Mucosa of stomach (tissue), 1 donor: ENCODE measurements at regions not wholly inside any gene's neighbourhood (a gene's known extent, or its start where the extent isn't known, plus 50 kb on each side); places are given as distances from the start of the nearest gene placed in this dataset.

Experiments used
- H3K27me3 ChIP-seq: one replicate; pipeline ENCODE4 v1.7.0; 2013; ENCODE audit warnings: mild to moderate bottlenecking, low read length; ENCODE audit not compliant: control insufficient read depth, insufficient read depth
- H3K36me3 ChIP-seq: one replicate; pipeline ENCODE4 v1.7.0; 2013; ENCODE audit warnings: low read length; ENCODE audit not compliant: control insufficient read depth, insufficient read depth
- H3K4me1 ChIP-seq: one replicate; pipeline ENCODE4 v1.7.0; 2013; ENCODE audit warnings: mild to moderate bottlenecking, low read length; ENCODE audit not compliant: control insufficient read depth, insufficient read depth
- H3K4me3 ChIP-seq: one replicate; pipeline ENCODE4 v1.7.0; 2013; ENCODE audit warnings: low read length
- H3K9ac ChIP-seq: one replicate; pipeline ENCODE4 v1.7.0; 2013; ENCODE audit warnings: mild to moderate bottlenecking, low read length, moderate library complexity
- H3K9me3 ChIP-seq: one replicate; pipeline ENCODE4 v1.7.0; 2013; ENCODE audit warnings: mild to moderate bottlenecking, low read length, moderate library complexity; ENCODE audit not compliant: control insufficient read depth
- donor health status: Pancreatic carcinoma.

DNA sequence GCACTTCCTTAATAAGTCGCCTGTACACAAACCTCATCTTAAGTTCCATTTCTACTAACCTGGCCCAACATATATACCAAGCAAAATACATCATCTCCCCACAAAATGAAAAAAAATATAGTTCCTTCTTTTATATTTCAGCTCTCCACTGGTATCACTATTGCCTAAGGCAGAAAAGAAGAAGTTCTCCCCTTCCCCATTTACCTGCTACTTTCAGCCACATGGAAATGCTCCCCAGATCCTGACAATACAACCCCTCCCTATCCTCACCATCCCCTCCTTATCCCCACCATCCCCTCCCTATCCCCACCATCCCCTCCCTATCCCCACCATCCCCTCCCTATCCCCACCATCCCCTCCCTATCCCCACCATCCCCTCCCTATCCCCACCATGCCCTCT is 175.7 kb downstream of the LINC00237 start:
- H3K4me3 ChIP-seq = no peak overlapping the region
- H3K27me3 ChIP-seq = no peaks in the 10 kb centered on the region
- H3K36me3 ChIP-seq = no peaks in the 10 kb centered on the region
- H3K9ac ChIP-seq = no peak overlapping the region
- no peaks in the 10 kb centered on the region for H3K4me1 ChIP-seq
- H3K9me3 ChIP-seq = no peaks in the 10 kb centered on the region

DNA sequence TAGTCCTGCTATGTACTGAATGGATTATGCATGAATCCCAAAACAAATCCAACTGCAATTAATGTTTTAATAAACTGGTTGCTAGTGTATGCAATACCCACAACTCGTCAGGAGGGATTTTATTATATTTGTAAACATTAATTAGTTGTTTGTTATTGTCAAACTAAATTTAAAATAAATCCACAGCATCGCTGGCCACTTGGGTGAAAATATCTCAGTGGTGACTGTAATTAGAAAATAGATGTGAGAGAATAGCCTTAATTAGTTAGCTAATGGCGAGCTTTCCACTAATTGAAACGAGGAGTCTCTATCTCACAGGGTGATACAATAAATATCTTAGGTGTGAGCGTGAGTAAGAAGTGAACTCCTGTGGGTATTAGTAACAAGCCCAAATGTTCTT is 176.8 kb downstream of the LINC00237 start:
- no peaks in the 10 kb centered on the region for H3K9me3 ChIP-seq
- no peaks in the 10 kb centered on the region for H3K4me1 ChIP-seq
- no peak overlapping the region for H3K9ac ChIP-seq
- H3K4me3 ChIP-seq = no peak overlapping the region
- H3K36me3 ChIP-seq = no peaks in the 10 kb centered on the region
- H3K27me3 ChIP-seq = no peaks in the 10 kb centered on the region

DNA sequence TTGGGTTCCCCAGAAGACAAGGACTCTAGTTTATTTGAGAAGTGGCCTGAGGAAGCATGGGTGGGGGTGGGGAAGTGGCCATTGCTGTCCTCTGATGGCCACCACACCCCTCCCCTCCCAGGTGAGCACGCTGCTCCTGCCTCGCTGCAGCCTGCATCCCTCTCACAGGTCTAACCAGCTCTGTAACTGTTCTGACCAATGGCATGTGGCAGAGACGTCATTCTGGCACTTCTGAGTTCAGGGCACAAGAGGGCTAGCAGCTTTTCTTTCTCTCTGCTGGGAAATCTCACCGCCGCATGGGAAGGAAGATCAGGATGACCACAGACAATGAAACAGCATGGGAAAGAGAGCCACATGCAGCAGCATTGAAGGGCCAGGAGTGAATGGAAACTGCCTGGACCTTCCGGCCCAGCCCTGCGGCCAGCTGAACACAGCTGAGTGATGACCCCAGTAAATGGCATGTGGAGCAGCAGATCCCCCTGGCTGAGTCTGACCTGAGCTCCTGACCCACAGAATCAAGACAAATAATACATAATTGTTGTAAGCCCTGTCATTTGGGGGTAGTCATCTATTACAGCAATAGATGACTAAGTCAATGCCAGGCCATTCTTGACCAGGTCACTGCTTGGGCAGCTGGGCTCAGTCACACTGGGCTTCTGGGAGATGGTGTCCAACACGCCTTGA is 179.8 kb downstream of the LINC00237 start:
- no peaks in the 10 kb centered on the region for H3K4me1 ChIP-seq

DNA sequence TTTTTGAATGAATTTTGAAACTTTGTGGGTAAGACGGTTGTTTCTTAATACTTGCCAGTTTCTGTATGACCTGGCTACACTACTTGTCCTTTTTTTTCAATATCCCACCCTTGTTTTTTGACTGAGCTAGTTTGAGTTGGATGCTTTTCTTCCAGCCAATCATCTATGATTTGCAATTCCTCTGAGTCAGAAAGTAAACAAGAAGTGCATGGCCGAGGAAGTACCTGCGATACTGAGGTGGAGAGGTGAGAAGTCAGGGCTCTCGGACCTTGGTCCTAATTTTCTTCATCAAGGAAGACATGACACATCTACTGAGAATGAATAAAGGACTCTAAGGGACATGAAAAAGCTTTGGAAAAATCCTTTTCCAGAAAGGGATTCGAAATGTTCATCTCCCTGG is 185.7 kb downstream of the LINC00237 start:
- no peaks in the 10 kb centered on the region for H3K36me3 ChIP-seq
- no peak overlapping the region for H3K9ac ChIP-seq

More for the DNA sequence above, 179.8 kb downstream of the LINC00237 start:
- Histone ChIP-seq H3K9ac (no peak overlapping the region), H3K4me3 (no peak overlapping the region), H3K9me3 (no peaks in the 10 kb centered on the region), H3K36me3 (no peaks in the 10 kb centered on the region), H3K27me3 (no peaks in the 10 kb centered on the region)

DNA sequence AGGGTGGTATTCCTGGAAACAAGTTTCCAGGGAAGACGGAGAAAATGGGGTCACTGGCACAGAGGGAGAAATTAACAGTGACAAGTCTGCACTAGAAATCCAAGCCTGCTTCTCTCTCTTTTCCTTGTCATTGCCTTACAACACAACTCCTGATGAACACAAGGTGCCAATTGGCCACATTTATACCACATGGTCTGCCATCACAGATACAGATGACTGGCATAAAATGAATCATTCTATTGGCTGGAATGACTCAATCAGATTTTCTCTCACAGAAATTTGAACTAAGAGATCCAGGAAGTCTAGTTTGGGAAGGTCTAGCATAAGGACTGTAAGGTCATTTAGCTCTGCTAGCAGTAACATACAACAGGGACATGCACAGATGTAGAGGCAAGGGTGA is 190.3 kb downstream of the LINC00237 start:
- H3K4me3 ChIP-seq = no peak overlapping the region
- no peak overlapping the region for H3K9ac ChIP-seq
- H3K27me3 ChIP-seq = no peaks in the 10 kb centered on the region
- H3K4me1 ChIP-seq = no peaks in the 10 kb centered on the region
- no peaks in the 10 kb centered on the region for H3K9me3 ChIP-seq
- no peaks in the 10 kb centered on the region for H3K36me3 ChIP-seq

More for the DNA sequence above, 185.7 kb downstream of the LINC00237 start:
- Histone ChIP-seq H3K27me3 (no peaks in the 10 kb centered on the region), H3K4me1 (no peaks in the 10 kb centered on the region), H3K9me3 (no peaks in the 10 kb centered on the region), H3K4me3 (no peak overlapping the region)

DNA sequence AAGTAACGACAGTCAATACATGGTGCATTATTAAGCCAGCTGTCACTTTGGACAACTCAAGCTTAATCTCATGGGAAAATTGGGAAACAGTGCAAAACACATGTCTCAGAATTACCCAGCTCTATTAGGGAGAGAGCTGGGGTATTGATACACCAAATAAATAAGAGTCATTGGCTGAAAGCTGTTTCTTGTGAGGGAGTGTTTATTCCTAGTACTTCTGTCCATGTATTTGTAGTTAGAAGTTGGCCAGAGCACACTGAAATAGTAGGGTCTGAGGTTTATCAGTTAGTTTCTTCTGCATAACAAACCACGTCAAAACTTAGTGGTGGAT is 192.0 kb upstream of the RALGAPA2 start:
- no peaks in the 10 kb centered on the region for H3K9me3 ChIP-seq
- H3K36me3 ChIP-seq = no peaks in the 10 kb centered on the region
- H3K4me1 ChIP-seq = no peaks in the 10 kb centered on the region
- H3K9ac ChIP-seq = no peak overlapping the region
- no peak overlapping the region for H3K4me3 ChIP-seq
- H3K27me3 ChIP-seq = no peaks in the 10 kb centered on the region

DNA sequence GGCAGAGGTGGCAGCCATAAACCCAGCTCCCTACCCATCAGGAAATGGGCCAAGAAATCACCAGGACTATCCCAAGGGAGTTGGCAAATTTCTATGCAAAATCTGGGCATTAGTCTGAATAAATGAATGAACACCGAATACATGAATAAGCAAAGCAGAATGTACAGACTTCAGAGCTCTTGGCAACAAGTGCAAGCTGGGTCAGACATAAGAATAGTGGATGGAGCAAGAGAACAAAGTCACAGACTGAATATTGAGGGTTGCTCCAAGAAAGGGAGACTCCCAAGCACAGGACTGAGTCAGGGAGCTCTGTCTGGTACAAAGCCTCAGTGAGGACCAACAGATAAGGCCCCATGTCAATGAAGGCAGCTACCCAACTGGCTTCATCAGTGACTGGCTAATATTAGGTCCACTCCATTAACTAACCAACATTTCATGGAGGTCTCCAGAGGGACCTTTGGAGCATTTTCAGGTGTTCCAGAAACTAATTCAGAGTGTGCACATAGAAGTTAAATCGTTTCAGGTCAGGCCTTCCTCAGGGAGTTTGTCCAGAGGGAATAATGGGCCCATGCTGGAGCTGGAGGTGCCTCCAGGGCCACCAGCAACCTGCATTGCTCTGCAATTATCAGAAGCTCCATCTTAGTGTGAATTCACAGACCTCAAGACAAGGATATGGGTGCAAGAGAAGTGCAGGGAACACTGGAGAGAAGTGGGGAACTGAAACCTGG is 191.5 kb upstream of the RALGAPA2 start:
- Histone ChIP-seq H3K9ac (no peak overlapping the region), H3K4me1 (no peaks in the 10 kb centered on the region)

DNA sequence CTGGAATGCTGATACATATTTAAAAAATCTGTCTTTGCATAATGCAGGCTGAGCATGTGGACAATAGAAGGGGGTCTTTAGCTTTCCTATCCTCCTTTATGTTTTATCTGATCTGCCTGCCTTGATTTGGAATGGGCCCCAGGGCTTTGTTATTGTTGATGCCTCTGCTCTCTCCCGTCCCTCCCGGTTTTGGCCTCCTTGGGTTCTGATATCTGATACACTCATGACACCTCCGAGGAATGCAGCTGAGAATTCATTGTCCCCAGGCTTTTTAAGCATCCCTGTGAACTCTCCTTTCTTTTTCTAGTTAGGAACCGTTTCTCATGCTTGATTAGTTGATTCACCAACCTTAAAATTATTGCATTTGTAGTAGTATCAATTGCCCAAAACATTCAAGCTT is 185.5 kb upstream of the RALGAPA2 start:
- no peak overlapping the region for H3K4me3 ChIP-seq
- no peaks in the 10 kb centered on the region for H3K9me3 ChIP-seq
- no peaks in the 10 kb centered on the region for H3K36me3 ChIP-seq
- H3K9ac ChIP-seq = no peak overlapping the region
- H3K27me3 ChIP-seq = no peaks in the 10 kb centered on the region
- H3K4me1 ChIP-seq = no peaks in the 10 kb centered on the region

More for the DNA sequence above, 191.5 kb upstream of the RALGAPA2 start:
- no peaks in the 10 kb centered on the region for H3K36me3 ChIP-seq
- H3K4me3 ChIP-seq = no peak overlapping the region
- no peaks in the 10 kb centered on the region for H3K9me3 ChIP-seq
- no peaks in the 10 kb centered on the region for H3K27me3 ChIP-seq

DNA sequence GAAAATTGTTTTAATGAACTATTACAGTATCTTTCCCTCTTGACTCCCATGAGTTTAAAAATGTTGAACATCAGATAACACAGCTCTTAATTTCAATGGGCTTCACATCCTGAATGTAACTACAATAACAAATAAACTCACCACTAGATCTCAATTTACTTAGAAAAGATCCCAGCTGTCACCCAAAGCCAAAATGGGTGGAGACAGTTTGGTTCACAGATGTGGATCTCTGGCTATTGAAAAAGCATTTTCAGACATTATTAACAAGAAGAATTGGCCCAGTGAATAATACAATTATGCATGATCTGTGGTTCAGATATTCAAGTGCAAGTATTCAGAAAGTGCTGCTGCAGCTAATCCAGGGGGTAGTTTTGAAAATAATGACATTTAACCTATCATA is 184.7 kb upstream of the RALGAPA2 start:
- H3K4me3 ChIP-seq = no peak overlapping the region
- H3K9me3 ChIP-seq = no peaks in the 10 kb centered on the region
- H3K27me3 ChIP-seq = no peaks in the 10 kb centered on the region
- H3K9ac ChIP-seq = no peak overlapping the region
- no peaks in the 10 kb centered on the region for H3K36me3 ChIP-seq
- H3K4me1 ChIP-seq = no peaks in the 10 kb centered on the region

DNA sequence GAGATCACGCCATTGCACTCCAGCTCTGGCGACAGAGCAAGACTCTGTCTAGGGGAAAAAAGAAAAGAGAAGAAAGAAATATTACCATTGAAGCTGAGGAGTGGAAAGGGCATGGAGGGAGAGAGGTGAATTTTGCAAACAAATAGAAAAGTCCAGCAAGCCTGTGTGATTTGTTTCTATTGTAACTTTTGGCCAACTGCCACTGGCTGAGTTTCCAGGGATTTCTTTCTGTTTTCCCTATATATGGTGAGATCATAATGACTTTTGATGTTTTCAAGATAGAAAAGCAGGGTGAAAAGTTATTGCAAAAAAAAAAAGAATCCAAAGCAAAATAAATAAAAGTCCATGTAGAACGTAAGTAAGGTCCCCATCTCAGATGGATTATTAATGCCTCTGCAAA is 184.2 kb upstream of the RALGAPA2 start:
- no peaks in the 10 kb centered on the region for H3K27me3 ChIP-seq
- H3K4me3 ChIP-seq = no peak overlapping the region
- H3K36me3 ChIP-seq = no peaks in the 10 kb centered on the region
- no peaks in the 10 kb centered on the region for H3K9me3 ChIP-seq
- H3K4me1 ChIP-seq = no peaks in the 10 kb centered on the region
- H3K9ac ChIP-seq = no peak overlapping the region

DNA sequence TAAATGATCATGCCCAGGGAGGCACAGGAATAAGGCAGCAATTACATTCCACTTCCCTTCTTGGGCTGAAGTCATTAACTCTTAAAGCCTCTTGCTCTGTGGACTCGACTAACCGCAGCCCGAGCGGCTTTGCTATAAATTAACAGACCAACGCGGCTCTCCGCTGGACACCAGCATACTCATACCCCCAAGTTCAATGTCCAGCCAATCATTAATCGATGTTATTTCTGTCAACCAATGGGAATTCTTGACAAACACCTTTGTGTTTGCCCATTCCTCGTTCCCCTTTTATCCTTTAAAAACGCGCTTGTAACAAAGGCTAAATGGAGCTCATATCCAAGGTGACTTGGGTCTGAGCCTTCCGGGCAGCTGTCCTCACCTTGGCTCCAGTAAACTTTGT is 183.1 kb upstream of the RALGAPA2 start:
- Histone ChIP-seq H3K36me3 (no peaks in the 10 kb centered on the region), H3K27me3 (no peaks in the 10 kb centered on the region), H3K9ac (no peak overlapping the region), H3K9me3 (no peaks in the 10 kb centered on the region), H3K4me1 (no peaks in the 10 kb centered on the region), H3K4me3 (no peak overlapping the region)

DNA sequence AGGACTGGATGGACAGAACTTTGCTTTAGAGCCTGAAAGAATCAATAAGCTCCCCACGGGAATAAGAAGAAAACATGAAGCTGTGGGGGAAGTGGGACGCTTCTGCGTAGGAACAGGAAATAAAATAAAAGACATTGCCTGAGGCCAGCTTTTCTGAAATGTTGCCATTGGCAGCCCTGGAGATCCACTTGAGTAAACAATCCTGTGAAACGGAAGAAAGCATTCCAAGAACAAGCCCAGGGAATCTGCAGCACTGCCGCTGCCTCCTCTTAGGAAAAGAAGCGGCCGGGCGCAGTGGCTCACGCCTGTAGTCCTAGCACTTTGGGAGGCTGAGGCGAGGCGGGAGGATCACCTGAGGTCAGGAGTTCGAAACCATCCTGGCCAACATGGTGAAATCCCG is 182.3 kb upstream of the RALGAPA2 start:
- no peaks in the 10 kb centered on the region for H3K4me1 ChIP-seq
- H3K9me3 ChIP-seq = no peaks in the 10 kb centered on the region
- H3K9ac ChIP-seq = no peak overlapping the region
- H3K4me3 ChIP-seq = no peak overlapping the region
- H3K27me3 ChIP-seq = no peaks in the 10 kb centered on the region
- no peaks in the 10 kb centered on the region for H3K36me3 ChIP-seq
